Kidney (tissue), 13 donors: ENCODE measurements at regions not wholly inside any gene's neighbourhood (a gene's known extent, or its start where the extent isn't known, plus 50 kb on each side); places are given as distances from the start of the nearest gene placed in this dataset.

Experiments used
- DNase-seq, 5 donors: peaks; one replicate each; pipeline ENCODE4 v3.0.0-alpha.2; 2013 to 2020
- FAIRE-seq: peaks from 2 replicates; lab custom pipeline; 2012; peaks lifted over from hg19 to GRCh38; lab: Jason Lieb, UNC
- H3K27ac ChIP-seq, 2 donors: one replicate each; pipeline ENCODE4 v1.7.0; 2013; ENCODE audit warnings: low read depth in 2 of 2, low read length in 2 of 2, inconsistent platforms in 1 of 2
- H3K27me3 ChIP-seq: one replicate; pipeline ENCODE4 v1.7.1; 2013; ENCODE audit warnings: low read length, inconsistent platforms; ENCODE audit not compliant: control insufficient read depth, insufficient read depth
- H3K36me3 ChIP-seq, 3 donors: one replicate each; pipeline versions ENCODE4 v1.7.0 to v1.7.1; 2013; ENCODE audit warnings: low read length in 3 of 3, control low read depth in 1 of 3, inconsistent platforms in 1 of 3; ENCODE audit not compliant: insufficient read depth in 3 of 3, control insufficient read depth in 2 of 3
- H3K4me1 ChIP-seq, 3 donors: one replicate each; pipeline versions ENCODE4 v1.7.0 to v1.7.1; 2013; ENCODE audit warnings: low read length in 3 of 3, inconsistent platforms in 1 of 3, low read depth in 1 of 3; ENCODE audit not compliant: control insufficient read depth in 2 of 3, insufficient read depth in 2 of 3
- H3K4me3 ChIP-seq, 3 donors: one replicate each; pipeline versions ENCODE4 v1.7.0 to v1.8.1; 2013; ENCODE audit warnings: low read length in 3 of 3, control low read depth in 1 of 3, inconsistent platforms in 1 of 3
- H3K9ac ChIP-seq, 3 donors: one replicate each; pipeline versions ENCODE4 v1.7.0 to v1.7.1; 2013; ENCODE audit warnings: low read length in 3 of 3, control low read depth in 1 of 3, inconsistent platforms in 1 of 3
- H3K9me3 ChIP-seq, 3 donors: one replicate each; pipeline versions ENCODE4 v1.7.0 to v1.7.1; 2013; ENCODE audit warnings: low read length in 3 of 3, control low read depth in 1 of 3, inconsistent platforms in 1 of 3; ENCODE audit not compliant: control insufficient read depth in 2 of 3, insufficient read depth in 1 of 3
- intact Hi-C: fragments of 100-400 bp; cut with DNase I; formaldehyde crosslinking; loops from one replicate; pipeline ENCODE4 v1.11.1; 2022
- TF ChIP-seq, protein P1 (sequence below): IDR thresholded peaks from 3 replicates; pipeline ENCODE4 v1.5.1; 2012; ENCODE audit warnings: mild to moderate bottlenecking, moderate library complexity, borderline replicate concordance; ENCODE audit not compliant: insufficient read depth; ENCODE audit errors: extremely low read depth
- donor health status: control.
- donor health status: control.
- donor health status: control.
- donor health status: control.
- donor health status: control.
- donor health status: DM: yes; HTN: yes; CAD: no.
- donor health status: Normal renal cell carcinoma (clear cell type).

DNA sequence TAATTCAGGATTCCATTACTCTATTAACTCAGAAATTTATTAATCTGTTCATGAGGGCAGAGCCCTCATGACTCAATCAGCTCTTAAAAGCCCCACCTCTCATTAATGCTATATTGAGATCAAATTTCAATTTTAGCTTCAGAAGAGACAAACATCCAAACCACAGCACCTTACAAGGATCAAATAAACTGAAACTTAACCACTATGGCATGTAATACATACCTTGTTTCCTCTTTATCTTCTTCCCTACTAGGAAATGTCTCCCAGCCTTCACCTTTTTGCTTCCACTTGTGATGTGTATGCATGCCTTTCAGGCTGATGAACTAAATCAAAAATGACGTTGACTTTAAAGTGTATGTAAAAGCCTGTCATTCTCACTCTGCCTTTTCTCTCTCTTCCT, 2121.3 kb downstream of the NCAM2 start:
- no peaks in the 10 kb centered on the region for H3K27me3 ChIP-seq

DNA sequence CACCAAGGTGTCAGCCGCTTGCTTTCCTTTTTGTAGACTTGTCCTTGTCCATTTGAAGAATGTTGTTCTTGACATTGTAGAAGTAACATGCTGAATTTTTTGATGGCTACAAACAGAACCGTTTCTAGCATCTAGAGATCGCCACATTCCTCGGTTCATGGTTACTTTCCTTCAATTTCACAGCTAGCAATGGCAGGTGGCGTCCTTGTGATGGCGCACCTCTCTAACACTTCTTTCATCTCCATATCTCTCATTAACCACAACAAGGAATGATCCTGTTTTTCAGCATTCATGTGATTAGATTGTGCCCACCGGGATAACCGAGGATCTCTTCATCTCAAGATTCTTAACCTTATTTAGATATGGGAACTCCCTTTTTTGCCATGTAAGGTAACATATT, 2129.8 kb downstream of the NCAM2 start:
- no peak for DNase-seq
- no peak overlapping the region for H3K27ac ChIP-seq
- TF ChIP-seq, protein P1, sequence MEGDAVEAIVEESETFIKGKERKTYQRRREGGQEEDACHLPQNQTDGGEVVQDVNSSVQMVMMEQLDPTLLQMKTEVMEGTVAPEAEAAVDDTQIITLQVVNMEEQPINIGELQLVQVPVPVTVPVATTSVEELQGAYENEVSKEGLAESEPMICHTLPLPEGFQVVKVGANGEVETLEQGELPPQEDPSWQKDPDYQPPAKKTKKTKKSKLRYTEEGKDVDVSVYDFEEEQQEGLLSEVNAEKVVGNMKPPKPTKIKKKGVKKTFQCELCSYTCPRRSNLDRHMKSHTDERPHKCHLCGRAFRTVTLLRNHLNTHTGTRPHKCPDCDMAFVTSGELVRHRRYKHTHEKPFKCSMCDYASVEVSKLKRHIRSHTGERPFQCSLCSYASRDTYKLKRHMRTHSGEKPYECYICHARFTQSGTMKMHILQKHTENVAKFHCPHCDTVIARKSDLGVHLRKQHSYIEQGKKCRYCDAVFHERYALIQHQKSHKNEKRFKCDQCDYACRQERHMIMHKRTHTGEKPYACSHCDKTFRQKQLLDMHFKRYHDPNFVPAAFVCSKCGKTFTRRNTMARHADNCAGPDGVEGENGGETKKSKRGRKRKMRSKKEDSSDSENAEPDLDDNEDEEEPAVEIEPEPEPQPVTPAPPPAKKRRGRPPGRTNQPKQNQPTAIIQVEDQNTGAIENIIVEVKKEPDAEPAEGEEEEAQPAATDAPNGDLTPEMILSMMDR = no peak
- intact Hi-C loops = no loop called here
- no peaks in the 10 kb centered on the region for H3K36me3 ChIP-seq
- FAIRE-seq = no peak
- H3K9me3 ChIP-seq = no peaks in the 10 kb centered on the region
- no peaks in the 10 kb centered on the region for H3K27me3 ChIP-seq
- H3K4me1 ChIP-seq = no peaks in the 10 kb centered on the region
- H3K9ac ChIP-seq = no peak overlapping the region
- no peak overlapping the region for H3K4me3 ChIP-seq

More for the DNA sequence above, 2121.3 kb downstream of the NCAM2 start:
- no peak for DNase-seq
- H3K36me3 ChIP-seq = no peaks in the 10 kb centered on the region
- no peak overlapping the region for H3K4me3 ChIP-seq
- intact Hi-C loops = no loop called here
- H3K4me1 ChIP-seq = no peaks in the 10 kb centered on the region
- no peak for FAIRE-seq
- no peak overlapping the region for H3K9ac ChIP-seq
- H3K27ac ChIP-seq = no peak overlapping the region
- TF ChIP-seq, protein P1 = no peak
- no peaks in the 10 kb centered on the region for H3K9me3 ChIP-seq

DNA sequence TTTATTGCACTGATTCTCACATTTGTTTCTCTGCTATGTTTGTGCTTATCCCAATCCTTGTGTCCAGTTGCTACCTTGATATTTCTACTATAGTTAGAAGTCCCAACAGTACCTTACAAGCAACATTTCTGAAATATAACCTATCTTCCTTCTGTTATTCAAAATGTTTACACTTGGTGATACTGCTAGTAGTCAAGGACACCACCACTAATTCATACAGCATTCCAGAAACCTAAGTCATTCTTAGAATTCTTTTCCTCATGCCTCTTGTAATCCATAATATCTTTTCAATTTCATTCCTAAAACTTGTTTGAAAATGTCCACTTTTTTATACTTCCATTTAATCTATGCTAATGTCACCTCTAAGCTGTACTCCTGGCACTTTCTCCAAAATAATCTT, 2132.1 kb downstream of the NCAM2 start:
- no peak for DNase-seq
- no peak for FAIRE-seq
- Histone ChIP-seq H3K36me3 (no peaks in the 10 kb centered on the region), H3K9ac (no peak overlapping the region), H3K9me3 (no peaks in the 10 kb centered on the region), H3K4me3 (no peak overlapping the region), H3K4me1 (no peaks in the 10 kb centered on the region), H3K27me3 (no peaks in the 10 kb centered on the region), H3K27ac (no peak overlapping the region)
- intact Hi-C loops = no loop called here
- TF ChIP-seq, protein P1 = no peak

DNA sequence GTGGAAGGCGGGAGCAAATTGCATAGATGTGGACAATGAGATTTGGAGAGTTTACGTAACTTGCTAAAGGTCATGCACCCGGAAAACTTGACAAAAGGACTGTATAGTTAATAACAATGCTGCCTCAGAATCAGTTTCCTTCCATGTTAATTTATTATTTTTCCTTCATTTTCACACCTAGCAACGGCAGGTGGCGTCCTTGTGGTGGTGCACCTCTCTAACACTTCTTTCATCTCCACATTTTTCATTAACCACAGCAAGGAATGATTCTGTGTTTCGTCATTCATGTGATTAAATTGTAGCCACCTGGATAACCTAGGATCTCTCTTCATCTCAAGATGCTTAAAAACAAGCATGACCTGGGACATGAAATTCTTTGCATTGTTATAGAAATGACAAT, 2133.0 kb downstream of the NCAM2 start:
- intact Hi-C loops = no loop called here
- TF ChIP-seq, protein P1 = no peak
- H3K9ac ChIP-seq = no peak overlapping the region
- H3K4me3 ChIP-seq = no peak overlapping the region
- H3K36me3 ChIP-seq = no peaks in the 10 kb centered on the region
- H3K9me3 ChIP-seq = no peaks in the 10 kb centered on the region
- DNase-seq (no peak), FAIRE-seq (no peak)
- H3K4me1 ChIP-seq = no peaks in the 10 kb centered on the region
- no peaks in the 10 kb centered on the region for H3K27me3 ChIP-seq
- no peak overlapping the region for H3K27ac ChIP-seq
